H9 (cell line): ENCODE measurements at regions not wholly inside any gene's neighbourhood (a gene's known extent, or its start where the extent isn't known, plus 50 kb on each side); places are given as distances from the start of the nearest gene placed in this dataset.

ENCODE experiments used
- DNase-seq: peaks from one replicate; pipeline ENCODE4 v3.0.0-alpha.2; 2017
- H2AFZ ChIP-seq: one replicate; pipeline ENCODE4 v1.6.1; 2013; ENCODE audit warnings: mild to moderate bottlenecking, low read length, control low read depth, moderate library complexity
- H2AK5ac ChIP-seq: 2 replicates; pipeline ENCODE4 v1.6.1; 2013; ENCODE audit warnings: low read length, control low read depth, mixed read lengths; ENCODE audit not compliant: insufficient read length
- H2BK120ac ChIP-seq: one replicate; pipeline ENCODE4 v1.6.1; 2013; ENCODE audit warnings: low read depth, mild to moderate bottlenecking, low read length, control low read depth, inconsistent platforms; ENCODE audit not compliant: poor library complexity, severe bottlenecking
- H2BK12ac ChIP-seq: 2 replicates; pipeline ENCODE4 v1.6.1; 2013; ENCODE audit warnings: low read length, control low read depth, mixed read lengths, low read depth; ENCODE audit not compliant: insufficient read length
- H2BK15ac ChIP-seq: 2 replicates; pipeline ENCODE4 v1.6.1; 2013; ENCODE audit warnings: low read depth, low read length, control low read depth
- H2BK20ac ChIP-seq: one replicate; pipeline ENCODE4 v1.6.1; 2013; ENCODE audit warnings: low read depth, mild to moderate bottlenecking, low read length, control low read depth, inconsistent platforms; ENCODE audit not compliant: poor library complexity, severe bottlenecking
- H2BK5ac ChIP-seq: 2 replicates; pipeline ENCODE4 v1.6.1; 2013; ENCODE audit warnings: low read length, control low read depth, mixed read lengths; ENCODE audit not compliant: insufficient read length
- H3K14ac ChIP-seq: 2 replicates; pipeline ENCODE4 v1.6.1; 2013; ENCODE audit warnings: low read length, control low read depth; ENCODE audit not compliant: insufficient read depth
- H3K18ac ChIP-seq: 2 replicates; pipeline ENCODE4 v1.6.1; 2013; ENCODE audit warnings: low read depth, mild to moderate bottlenecking, mixed read lengths, low read length, control low read depth; ENCODE audit not compliant: insufficient read length
- H3K23ac ChIP-seq: 2 replicates; pipeline ENCODE4 v1.6.1; 2013; ENCODE audit warnings: low read length, control low read depth, mixed read lengths, low read depth; ENCODE audit not compliant: insufficient read length
- H3K23me2 ChIP-seq: 2 replicates; pipeline ENCODE4 v1.6.1; 2013; ENCODE audit warnings: low read depth, mild to moderate bottlenecking, mixed read lengths, low read length, control low read depth; ENCODE audit not compliant: insufficient read length, poor library complexity, severe bottlenecking
- H3K27ac ChIP-seq: 2 replicates; pipeline ENCODE4 v1.5.1; 2013; ENCODE audit warnings: low read length, control low read depth, mixed read lengths, low read depth; ENCODE audit not compliant: insufficient read length
- H3K27me3 ChIP-seq: 2 replicates; pipeline ENCODE4 v1.6.1; 2013; ENCODE audit warnings: low read length, control low read depth, inconsistent platforms; ENCODE audit not compliant: insufficient read depth
- H3K4ac ChIP-seq: 2 replicates; pipeline ENCODE4 v1.6.1; 2013; ENCODE audit warnings: low read depth, mild to moderate bottlenecking, control low read depth, inconsistent platforms, low read length, moderate library complexity
- H3K4me1 ChIP-seq: 2 replicates; pipeline ENCODE4 v1.6.1; 2013; ENCODE audit warnings: low read length, control low read depth, inconsistent platforms; ENCODE audit not compliant: insufficient read depth
- H3K4me2 ChIP-seq: 2 replicates; pipeline ENCODE4 v1.6.1; 2013; ENCODE audit warnings: low read length, control low read depth, mixed read lengths; ENCODE audit not compliant: insufficient read length, insufficient read depth
- H3K56ac ChIP-seq: 2 replicates; pipeline ENCODE4 v1.6.1; 2013; ENCODE audit warnings: low read depth, mild to moderate bottlenecking, mixed read lengths, low read length, control low read depth; ENCODE audit not compliant: insufficient read length
- H3K79me1 ChIP-seq: 2 replicates; pipeline ENCODE4 v1.6.1; 2013; ENCODE audit warnings: low read depth, mild to moderate bottlenecking, moderate library complexity, low read length, control low read depth, inconsistent platforms; ENCODE audit not compliant: insufficient read depth, poor library complexity, severe bottlenecking
- H3K79me2 ChIP-seq: 2 replicates; pipeline ENCODE4 v1.6.1; 2013; ENCODE audit warnings: low read length, control low read depth, inconsistent platforms; ENCODE audit not compliant: insufficient read depth
- H3K9ac ChIP-seq: 2 replicates; pipeline ENCODE4 v1.6.1; 2013; ENCODE audit warnings: low read length, control low read depth, mixed read lengths; ENCODE audit not compliant: insufficient read length; ENCODE audit errors: extremely low read depth
- H3K9me3 ChIP-seq: one replicate; pipeline ENCODE4 v1.6.1; 2013; ENCODE audit warnings: low read depth, low read length, inconsistent platforms; ENCODE audit not compliant: control insufficient read depth
- H3T11ph ChIP-seq: one replicate; pipeline ENCODE4 v1.6.1; 2013; ENCODE audit warnings: mild to moderate bottlenecking, low read length, control low read depth, inconsistent platforms
- H4K20me1 ChIP-seq: one replicate; pipeline ENCODE4 v1.6.1; 2013; ENCODE audit not compliant: control insufficient read depth, insufficient read length, insufficient read depth
- H4K5ac ChIP-seq: 2 replicates; pipeline ENCODE4 v1.6.1; 2013; ENCODE audit warnings: low read depth, mild to moderate bottlenecking, mixed read lengths, low read length, control low read depth; ENCODE audit not compliant: insufficient read length
- H4K8ac ChIP-seq: replicated peaks from 2 replicates; pipeline ENCODE4 v1.6.1; 2013; ENCODE audit warnings: low read length, control low read depth, mixed read lengths, low read depth; ENCODE audit not compliant: insufficient read length
- H4K91ac ChIP-seq: 2 replicates; pipeline ENCODE4 v1.6.1; 2013; ENCODE audit warnings: low read depth, mild to moderate bottlenecking, moderate library complexity, mixed read lengths, low read length, control low read depth; ENCODE audit not compliant: insufficient read length
- H3K27ac Mint-ChIP-seq, 3 experiments: 2 replicates in 2 of 3; 3 replicates in 1 of 3; pipeline ENCODE4 v1.8.0; 2020 to 2021; ENCODE audit warnings: mixed read lengths in 3 of 3, mild to moderate bottlenecking in 1 of 3, moderate library complexity in 1 of 3
- H3K27me3 Mint-ChIP-seq: 2 replicates; pipeline ENCODE4 v1.8.0; 2021; ENCODE audit warnings: low read depth, mild to moderate bottlenecking, moderate library complexity, mixed read lengths
- H3K36me3 Mint-ChIP-seq, 3 experiments: 2 replicates in 2 of 3; 3 replicates in 1 of 3; pipeline ENCODE4 v1.8.0; 2020 to 2021; ENCODE audit warnings: low read depth in 3 of 3, mixed read lengths in 3 of 3; ENCODE audit not compliant: insufficient read depth in 1 of 3
- H3K4me1 Mint-ChIP-seq, 2 experiments: 2 replicates each; pipeline ENCODE4 v1.8.0; 2020; ENCODE audit warnings: mixed read lengths in 2 of 2
- H3K4me3 Mint-ChIP-seq, 2 experiments: 2 replicates in 1 of 2; 3 replicates in 1 of 2; pipeline ENCODE4 v1.8.0; 2020 to 2021; ENCODE audit warnings: mild to moderate bottlenecking in 2 of 2, mixed read lengths in 2 of 2, moderate library complexity in 1 of 2
- H3K9me3 Mint-ChIP-seq, 2 experiments: 2 replicates in 1 of 2; 3 replicates in 1 of 2; pipeline ENCODE4 v1.8.0; 2020; ENCODE audit warnings: mild to moderate bottlenecking in 2 of 2, mixed read lengths in 2 of 2, moderate library complexity in 1 of 2
- WGBS: extraction: QIAGEN DNeasy Blood & Tissue Kit; methylation state at CpG from one replicate; pipeline ENCODE4 v1.1.7; 2013; ENCODE audit warnings: missing lambda C conversion rate, low lambda C conversion rate, mixed read lengths; ENCODE audit not compliant: insufficient read length; ENCODE audit errors: extremely low coverage; 5-methylcytosine and 5-hydroxymethylcytosine counted together
- TF ChIP-seq, protein P1 (sequence below): fragments of 200-600 bp; sonication (generic); conservative IDR thresholded peaks from 3 replicates; pipeline ENCODE4 v1.8.0; 2021; ENCODE audit warnings: antibody characterized with exemption, mild to moderate bottlenecking

DNA sequence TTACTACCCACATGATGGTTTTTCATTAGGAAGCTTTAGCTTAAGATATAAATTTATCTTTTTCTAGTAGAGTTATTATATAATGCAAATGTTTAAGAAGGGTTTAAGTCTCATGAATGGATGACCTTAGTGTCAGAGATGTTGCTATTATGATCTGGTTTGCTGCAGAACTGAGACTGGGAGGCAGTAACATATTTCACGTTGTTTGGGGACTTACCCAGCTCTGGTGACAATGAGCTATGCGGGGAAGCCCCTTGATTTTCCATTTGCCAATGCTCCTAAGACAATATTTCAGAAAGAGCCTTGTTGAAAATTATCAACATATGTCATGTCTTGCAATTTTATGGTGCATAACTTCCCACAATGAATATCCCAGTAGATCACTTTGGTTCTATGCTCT lies 754.6 kb downstream of the REEP3 start:
- WGBS, result no CpG with 5 or more reads among the region's 2 CpGs
- H4K20me1 ChIP-seq, result no peaks in the 10 kb centered on the region
- no peak overlapping the region for H2BK20ac ChIP-seq
- H2BK120ac ChIP-seq, result no peak overlapping the region
- no peaks in the 10 kb centered on the region for H3K4me1 ChIP-seq
- Mint-ChIP-seq H3K4me3 (no peak overlapping the region), H3K9me3 (no peaks in the 10 kb centered on the region), H3K4me1 (peaks cover 0 to 2% of the 10 kb centered on the region in 2 experiments; a peak in 2 of 4 replicates), H3K36me3 (no peaks in the 10 kb centered on the region), H3K27me3 (no peaks in the 10 kb centered on the region), H3K27ac (no peak overlapping the region)
- TF ChIP-seq, protein P1, sequence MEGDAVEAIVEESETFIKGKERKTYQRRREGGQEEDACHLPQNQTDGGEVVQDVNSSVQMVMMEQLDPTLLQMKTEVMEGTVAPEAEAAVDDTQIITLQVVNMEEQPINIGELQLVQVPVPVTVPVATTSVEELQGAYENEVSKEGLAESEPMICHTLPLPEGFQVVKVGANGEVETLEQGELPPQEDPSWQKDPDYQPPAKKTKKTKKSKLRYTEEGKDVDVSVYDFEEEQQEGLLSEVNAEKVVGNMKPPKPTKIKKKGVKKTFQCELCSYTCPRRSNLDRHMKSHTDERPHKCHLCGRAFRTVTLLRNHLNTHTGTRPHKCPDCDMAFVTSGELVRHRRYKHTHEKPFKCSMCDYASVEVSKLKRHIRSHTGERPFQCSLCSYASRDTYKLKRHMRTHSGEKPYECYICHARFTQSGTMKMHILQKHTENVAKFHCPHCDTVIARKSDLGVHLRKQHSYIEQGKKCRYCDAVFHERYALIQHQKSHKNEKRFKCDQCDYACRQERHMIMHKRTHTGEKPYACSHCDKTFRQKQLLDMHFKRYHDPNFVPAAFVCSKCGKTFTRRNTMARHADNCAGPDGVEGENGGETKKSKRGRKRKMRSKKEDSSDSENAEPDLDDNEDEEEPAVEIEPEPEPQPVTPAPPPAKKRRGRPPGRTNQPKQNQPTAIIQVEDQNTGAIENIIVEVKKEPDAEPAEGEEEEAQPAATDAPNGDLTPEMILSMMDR, result no peak
- no peak overlapping the region for H4K5ac ChIP-seq
- H3K14ac ChIP-seq, result no peak overlapping the region
- H2BK15ac ChIP-seq, result no peak overlapping the region
- H2AK5ac ChIP-seq, result no peak overlapping the region
- no peak overlapping the region for H2BK12ac ChIP-seq
- no peaks in the 10 kb centered on the region for H3K27me3 ChIP-seq
- no peak overlapping the region for H4K91ac ChIP-seq
- H3K79me1 ChIP-seq, result no peaks in the 10 kb centered on the region
- DNase-seq, result no peak
- no peaks in the 10 kb centered on the region for H3K9me3 ChIP-seq
- no peak overlapping the region for H3T11ph ChIP-seq
- H3K18ac ChIP-seq, result no peak overlapping the region
- no peak overlapping the region for H2AFZ ChIP-seq
- H3K4me2 ChIP-seq, result no peak overlapping the region
- no peak overlapping the region for H3K9ac ChIP-seq
- no peak overlapping the region for H3K23ac ChIP-seq
- no peak overlapping the region for H3K4ac ChIP-seq
- no peaks in the 10 kb centered on the region for H3K79me2 ChIP-seq
- H3K56ac ChIP-seq, result no peak overlapping the region
- no peak overlapping the region for H3K27ac ChIP-seq
- no peak overlapping the region for H4K8ac ChIP-seq
- H2BK5ac ChIP-seq, result no peak overlapping the region
- H3K23me2 ChIP-seq, result no peaks in the 10 kb centered on the region
